Embryonic facial prominence (tissue), 1 donor: ENCODE measurements at regions not wholly inside any gene's neighbourhood (a gene's known extent, or its start where the extent isn't known, plus 50 kb on each side); places are given as distances from the start of the nearest gene placed in this dataset.

Source experiments
- DNase-seq: peaks from one replicate; pipeline ENCODE4 v3.0.0-alpha.2; 2016; ENCODE audit errors: extremely low spot score

- DNase-seq = no peak
Measured at GRCh38 chr6:134527108-134527787, 209.3 kb upstream of the SGK1 start.

GRCh38 chr6:134525190-134525868 is 207.4 kb upstream of the SGK1 start:
- no peak for DNase-seq

- DNase-seq = no peak
Measured at GRCh38 chr6:134523903-134524650, 206.2 kb upstream of the SGK1 start.

- DNase-seq = no peak
Measured at GRCh38 chr6:134523051-134523450, 205.1 kb upstream of the SGK1 start.

GRCh38 chr6:134521116-134521501 is 203.2 kb upstream of the SGK1 start:
- DNase-seq = no peak

GRCh38 chr6:134520181-134521115 is 202.5 kb upstream of the SGK1 start:
- no peak for DNase-seq

GRCh38 chr6:134519465-134519864 is 201.6 kb upstream of the SGK1 start:
- no peak for DNase-seq

GRCh38 chr6:134517868-134518267 is 200.0 kb upstream of the SGK1 start:
- DNase-seq = no peak

- DNase-seq = no peak
Measured at GRCh38 chr6:134517145-134517658, 199.3 kb upstream of the SGK1 start.

- DNase-seq = no peak
Measured at GRCh38 chr6:134516582-134516981, 198.7 kb upstream of the SGK1 start.

GRCh38 chr6:134515986-134516385 is 198.1 kb upstream of the SGK1 start:
- no peak for DNase-seq

GRCh38 chr6:134512981-134513391 is 195.1 kb upstream of the SGK1 start:
- no peak for DNase-seq

- DNase-seq = no peak
Measured at GRCh38 chr6:134511984-134512683, 194.2 kb upstream of the SGK1 start.

- no peak for DNase-seq
Measured at GRCh38 chr6:134510920-134511319, 193.0 kb upstream of the SGK1 start.

- no peak for DNase-seq
Measured at GRCh38 chr6:134510142-134510541, 192.2 kb upstream of the SGK1 start.

- DNase-seq = no peak
Measured at GRCh38 chr6:134508862-134509498, 191.1 kb upstream of the SGK1 start.

GRCh38 chr6:134506162-134506561 is 188.2 kb upstream of the SGK1 start:
- DNase-seq = no peak

GRCh38 chr6:134503585-134504281 is 185.8 kb upstream of the SGK1 start:
- no peak for DNase-seq

GRCh38 chr6:134502614-134503549 is 185.0 kb upstream of the SGK1 start:
- DNase-seq = no peak
